ENCODE measurements at regions not wholly inside any gene's neighbourhood (a gene's known extent, or its start where the extent isn't known, plus 50 kb on each side); places are given as distances from the start of the nearest gene placed in this dataset.

- Histone ChIP-seq H3K9me3 (no peaks in the 10 kb centered on the region; the same call in none of the 2 replicates), H3K27me3 (no peaks in the 10 kb centered on the region), H3K36me3 (no peaks in the 10 kb centered on the region), H3K4me3 (ENCODE audit: low read depth, low read length) (no peak overlapping the region), H3K4me1 (peaks cover 2% of the 10 kb centered on the region; the same call in 1 of the 2 replicates)
- no peak for TF ChIP-seq CTCF (IDR thresholded peaks at IDR 0.05; ENCODE audit: low read depth, low read length)
- DNase-seq: no peak
These were observed 293.6 kb upstream of the FAT4 start for GRCh38 chr4:125021189-125021588.

- TF ChIP-seq CTCF (IDR thresholded peaks at IDR 0.05; ENCODE audit: low read depth, low read length): no peak
- H3K9me3 ChIP-seq: no peaks in the 10 kb centered on the region; the same call in none of the 2 replicates
- H3K4me3 ChIP-seq (ENCODE audit: low read depth, low read length): no peak overlapping the region
- H3K36me3 ChIP-seq: no peaks in the 10 kb centered on the region
- no peaks in the 10 kb centered on the region for H3K27me3 ChIP-seq
- H3K4me1 ChIP-seq: peaks cover 2% of the 10 kb centered on the region; the same call in 1 of the 2 replicates
- no peak for DNase-seq
These were observed 294.4 kb upstream of the FAT4 start for GRCh38 chr4:125020089-125021034.

- H3K9me3 ChIP-seq: no peaks in the 10 kb centered on the region; the same call in none of the 2 replicates
- no peak overlapping the region for H3K4me3 ChIP-seq (ENCODE audit: low read depth, low read length)
- H3K4me1 ChIP-seq: peaks cover 2% of the 10 kb centered on the region; the same call in 1 of the 2 replicates
- no peaks in the 10 kb centered on the region for H3K27me3 ChIP-seq
- DNase-seq: peak; percentile 68
- H3K36me3 ChIP-seq: no peaks in the 10 kb centered on the region
- no peak for TF ChIP-seq CTCF (IDR thresholded peaks at IDR 0.05; ENCODE audit: low read depth, low read length)
These were observed 297.9 kb upstream of the FAT4 start for GRCh38 chr4:125016892-125017299.

GRCh38 chr4:125013891-125014290 is 300.9 kb upstream of the FAT4 start:
- DNase-seq: no peak
- Histone ChIP-seq H3K4me3 (ENCODE audit: low read depth, low read length) (no peak overlapping the region), H3K36me3 (no peaks in the 10 kb centered on the region), H3K9me3 (no peaks in the 10 kb centered on the region), H3K27me3 (no peaks in the 10 kb centered on the region), H3K4me1 (peaks cover 2% of the 10 kb centered on the region; the same call in 1 of the 2 replicates)
- no peak for TF ChIP-seq CTCF (IDR thresholded peaks at IDR 0.05; ENCODE audit: low read depth, low read length)

- H3K4me1 ChIP-seq: peaks cover 2% of the 10 kb centered on the region; the same call in 1 of the 2 replicates
- H3K9me3 ChIP-seq: no peaks in the 10 kb centered on the region
- no peak for DNase-seq
- H3K36me3 ChIP-seq: no peaks in the 10 kb centered on the region
- TF ChIP-seq CTCF (IDR thresholded peaks at IDR 0.05; ENCODE audit: low read depth, low read length): no peak
- no peaks in the 10 kb centered on the region for H3K27me3 ChIP-seq
- no peak overlapping the region for H3K4me3 ChIP-seq (ENCODE audit: low read depth, low read length)
These were observed 299.1 kb upstream of the ANKRD50 start for GRCh38 chr4:125011646-125012045.

Measured in BE2C (cell line).